Lower leg skin (tissue), 4 donors: ENCODE measurements at regions not wholly inside any gene's neighbourhood (a gene's known extent, or its start where the extent isn't known, plus 50 kb on each side); places are given as distances from the start of the nearest gene placed in this dataset.
"Not testable (repeated sequence)": the region's sequence is repeated elsewhere in the genome, so short reads cannot be mapped to it uniquely, and the experiment has no call there.

Experiments used
- DNase-seq, 2 donors: peaks; one replicate each; pipeline ENCODE4 v3.0.0-alpha.2; 2019; ENCODE audit warnings: low spot score in 2 of 2
- H3K4me3 ChIP-seq: fragments of 200-600 bp; sonication (generic); 2 replicates; pipeline ENCODE4 v1.5.1; 2017; ENCODE audit warnings: mild to moderate bottlenecking, low read depth; ENCODE audit not compliant: poor library complexity, severe bottlenecking
- POLR2A ChIP-seq, 2 donors: fragments of 450-650 bp; IDR thresholded peaks; one replicate each; pipeline ENCODE4 v1.6.1; 2016 to 2017; ENCODE audit warnings: antibody characterized with exemption in 2 of 2, mild to moderate bottlenecking in 1 of 2, moderate library complexity in 1 of 2
- WGBS, 2 donors: methylation state at CpG; one replicate each; pipeline ENCODE4 v1.1.5; 2018; 5-methylcytosine and 5-hydroxymethylcytosine counted together
- intact Hi-C: fragments of 100-400 bp; cut with DNase I; formaldehyde crosslinking; loops from one replicate; pipeline ENCODE4 v1.15.0; 2023; ENCODE audit warnings: low total_unique reads
- TF ChIP-seq, protein P1 (sequence below), 3 donors: fragments of 450-650 bp; IDR thresholded peaks; one replicate each; pipeline ENCODE4 v1.5.1; 2016; ENCODE audit warnings: antibody characterized with exemption in 3 of 3, mild to moderate bottlenecking in 3 of 3, moderate library complexity in 2 of 3

DNA sequence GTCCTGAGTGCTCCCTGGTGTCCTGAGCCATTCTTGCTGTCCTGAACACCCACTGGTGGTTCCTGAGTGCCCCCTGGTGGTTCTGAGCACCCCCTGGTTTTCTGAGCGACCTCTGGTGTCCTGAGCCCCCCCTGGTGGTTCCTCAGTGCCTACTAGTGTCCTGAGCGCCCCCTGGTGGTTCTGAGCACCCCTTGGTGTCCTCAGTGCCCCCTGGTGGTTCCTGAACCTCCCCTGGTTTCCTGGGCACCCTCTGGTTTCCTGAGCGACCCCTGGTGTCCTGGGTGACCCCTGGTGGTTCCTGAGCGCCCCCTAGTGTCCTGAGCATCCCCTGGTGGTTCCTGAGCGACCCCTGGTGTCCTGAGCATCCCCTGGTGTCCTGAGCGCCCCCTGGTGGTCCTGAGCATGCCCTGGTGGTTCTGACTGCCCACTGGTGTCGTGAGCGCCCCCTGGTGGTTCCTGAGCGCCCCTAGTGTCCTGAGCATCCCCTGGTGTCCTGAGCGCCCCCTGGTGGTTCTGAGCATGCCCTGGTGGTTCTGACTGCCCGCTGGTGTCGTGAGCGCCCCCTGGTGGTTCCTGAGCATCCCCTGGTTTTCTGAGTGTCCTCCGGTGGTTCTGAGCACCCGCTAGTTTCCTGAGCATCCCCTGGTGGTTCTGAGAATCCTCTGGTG, 473.1 kb downstream of the TMEM121 start:
- DNase-seq: no peak
- TF ChIP-seq POLR2A (IDR thresholded peaks at IDR 0.05): no peak
- TF ChIP-seq, protein P1, sequence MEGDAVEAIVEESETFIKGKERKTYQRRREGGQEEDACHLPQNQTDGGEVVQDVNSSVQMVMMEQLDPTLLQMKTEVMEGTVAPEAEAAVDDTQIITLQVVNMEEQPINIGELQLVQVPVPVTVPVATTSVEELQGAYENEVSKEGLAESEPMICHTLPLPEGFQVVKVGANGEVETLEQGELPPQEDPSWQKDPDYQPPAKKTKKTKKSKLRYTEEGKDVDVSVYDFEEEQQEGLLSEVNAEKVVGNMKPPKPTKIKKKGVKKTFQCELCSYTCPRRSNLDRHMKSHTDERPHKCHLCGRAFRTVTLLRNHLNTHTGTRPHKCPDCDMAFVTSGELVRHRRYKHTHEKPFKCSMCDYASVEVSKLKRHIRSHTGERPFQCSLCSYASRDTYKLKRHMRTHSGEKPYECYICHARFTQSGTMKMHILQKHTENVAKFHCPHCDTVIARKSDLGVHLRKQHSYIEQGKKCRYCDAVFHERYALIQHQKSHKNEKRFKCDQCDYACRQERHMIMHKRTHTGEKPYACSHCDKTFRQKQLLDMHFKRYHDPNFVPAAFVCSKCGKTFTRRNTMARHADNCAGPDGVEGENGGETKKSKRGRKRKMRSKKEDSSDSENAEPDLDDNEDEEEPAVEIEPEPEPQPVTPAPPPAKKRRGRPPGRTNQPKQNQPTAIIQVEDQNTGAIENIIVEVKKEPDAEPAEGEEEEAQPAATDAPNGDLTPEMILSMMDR (IDR thresholded peaks at IDR 0.05): no peak
- intact Hi-C loops: no loop called here
- 65 to 72% methylated on average over 10 to 12 of the region's 15 CpGs for WGBS, 2 donors
- H3K4me3 ChIP-seq: no peak overlapping the region

DNA sequence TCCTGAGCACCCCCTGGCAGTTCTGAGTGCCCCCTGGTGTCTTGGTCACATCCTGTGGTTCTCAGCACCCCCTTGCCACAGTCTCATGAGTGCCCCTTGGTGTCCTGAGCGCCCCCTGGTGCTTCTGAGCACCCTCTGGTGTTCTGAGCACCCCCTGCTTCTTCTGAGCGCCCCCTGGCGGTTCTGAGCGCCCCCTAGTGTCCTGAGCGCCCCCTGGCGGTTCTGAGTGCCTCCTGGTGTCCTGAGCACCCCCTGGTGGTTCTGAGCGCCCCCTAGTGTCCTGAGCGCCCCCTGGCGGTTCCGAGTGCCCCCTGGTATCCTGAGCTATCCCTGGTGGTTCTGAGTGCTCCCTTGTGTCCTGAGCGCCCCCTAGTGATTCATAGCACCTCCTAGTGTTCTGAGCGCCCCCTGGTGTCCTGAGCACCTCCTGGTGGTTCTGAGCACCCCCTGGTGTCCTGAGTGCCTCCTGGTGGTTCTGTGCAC, 473.7 kb downstream of the TMEM121 start:
- H3K4me3 ChIP-seq, intact Hi-C loops, DNase-seq: not testable (repeated sequence)
- 51 to 67% methylated on average over 1 to 4 of the region's 12 CpGs for WGBS, 2 donors

- WGBS, 2 donors: 83% methylated on average over 1 of the region's 3 CpGs; no CpG with 5 or more reads in 1 of the 2 donors
- intact Hi-C loops, DNase-seq, H3K4me3 ChIP-seq: not testable (repeated sequence)
These were observed 474.9 kb downstream of the TMEM121 start for GRCh38 chr14:106001277-106001676.

DNA sequence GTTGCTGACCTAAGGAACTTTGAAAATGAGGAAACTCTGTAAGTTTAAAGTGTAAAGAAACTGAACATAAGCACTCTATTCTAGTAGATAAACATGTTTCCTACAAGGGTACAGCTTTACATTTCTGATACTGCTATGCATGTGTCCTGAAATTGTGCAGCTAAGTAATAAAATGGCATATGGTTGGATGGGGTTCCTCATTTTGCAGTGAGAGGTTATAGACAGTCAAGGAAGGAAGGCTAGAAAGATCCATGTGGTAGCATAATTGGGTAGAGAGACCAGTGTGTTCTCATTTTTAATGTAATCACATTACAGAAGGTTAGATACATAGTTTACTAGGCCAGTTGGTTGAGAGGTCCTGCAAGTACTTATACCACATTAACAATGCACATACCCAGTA, 477.0 kb downstream of the TMEM121 start:
- no peak overlapping the region for H3K4me3 ChIP-seq
- no peak for DNase-seq
- intact Hi-C loops: no loop called here
- TF ChIP-seq, protein P1 (IDR thresholded peaks at IDR 0.05): no peak
- no peak for TF ChIP-seq POLR2A (IDR thresholded peaks at IDR 0.05)

DNA sequence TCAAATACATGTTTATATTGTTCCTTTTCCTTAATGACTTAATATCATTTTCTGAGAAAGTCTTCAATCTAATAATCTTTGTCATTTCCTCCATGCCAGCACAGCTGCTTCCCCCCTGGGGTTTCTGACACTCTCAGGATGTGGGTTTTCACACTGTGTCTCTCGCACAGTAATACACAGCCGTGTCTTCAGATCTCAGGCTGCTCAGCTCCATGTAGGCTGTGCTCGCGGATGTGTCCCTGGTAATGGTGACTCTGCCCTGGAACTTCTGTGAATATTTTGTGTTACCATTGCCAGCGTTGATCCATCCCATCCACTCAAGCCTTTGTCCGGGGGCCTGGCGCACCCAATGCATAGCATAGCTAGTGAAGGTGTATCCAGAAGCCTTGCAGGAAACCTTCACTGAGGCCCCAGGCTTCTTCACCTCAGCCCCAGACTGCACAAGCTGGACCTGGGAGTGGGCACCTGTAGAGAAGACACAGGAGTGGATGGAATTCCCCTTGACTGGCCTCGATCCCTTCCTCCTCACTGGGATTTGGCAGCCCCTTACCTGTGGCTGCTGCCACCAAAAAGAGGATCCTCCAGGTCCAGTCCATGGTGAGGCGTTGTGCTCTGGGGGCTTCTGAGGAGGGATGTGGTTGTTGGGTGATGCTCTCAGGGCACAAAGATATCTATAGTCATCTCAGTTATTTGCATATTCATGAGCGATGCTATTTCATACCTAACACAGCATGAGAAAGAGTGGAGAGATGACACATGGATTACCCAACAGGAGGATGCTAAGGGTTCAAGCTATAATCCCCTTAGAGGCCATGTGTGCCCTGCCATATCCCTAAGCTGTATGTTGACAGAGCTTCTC, 478.8 kb downstream of the TMEM121 start:
- DNase-seq, H3K4me3 ChIP-seq, intact Hi-C loops: not testable (repeated sequence)
- WGBS, 2 donors: 49 to 68% methylated on average over 8 to 9 of the region's 10 CpGs

DNA sequence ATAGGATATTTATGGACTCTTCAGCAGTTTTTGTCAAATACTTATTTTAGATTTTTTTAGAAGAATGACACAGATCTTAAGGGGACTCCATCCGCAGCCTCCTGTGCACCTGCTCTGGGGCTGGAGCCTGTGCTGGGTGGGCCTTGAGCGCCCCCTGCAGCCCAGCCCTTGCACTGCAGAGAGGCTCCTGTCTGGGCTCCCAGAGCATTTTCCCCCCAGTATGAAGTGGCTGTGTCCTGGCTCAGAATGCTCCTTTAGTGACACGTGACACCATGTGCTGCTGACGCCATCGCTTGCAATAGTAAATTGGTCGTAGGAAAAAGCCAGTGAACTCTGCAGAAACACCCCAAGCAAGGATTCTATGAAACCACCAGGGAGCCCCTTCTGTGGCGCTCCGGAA, 479.7 kb downstream of the TMEM121 start:
- WGBS, 2 donors: 41 to 57% methylated on average over 7 to 8 of the region's 8 CpGs
- DNase-seq, intact Hi-C loops, H3K4me3 ChIP-seq: not testable (repeated sequence)

- 71 to 83% methylated on average over 5 to 9 of the region's 10 CpGs for WGBS, 2 donors
- H3K4me3 ChIP-seq, intact Hi-C loops, DNase-seq: not testable (repeated sequence)
These were observed 480.3 kb downstream of the TMEM121 start for GRCh38 chr14:106006716-106007115.

DNA sequence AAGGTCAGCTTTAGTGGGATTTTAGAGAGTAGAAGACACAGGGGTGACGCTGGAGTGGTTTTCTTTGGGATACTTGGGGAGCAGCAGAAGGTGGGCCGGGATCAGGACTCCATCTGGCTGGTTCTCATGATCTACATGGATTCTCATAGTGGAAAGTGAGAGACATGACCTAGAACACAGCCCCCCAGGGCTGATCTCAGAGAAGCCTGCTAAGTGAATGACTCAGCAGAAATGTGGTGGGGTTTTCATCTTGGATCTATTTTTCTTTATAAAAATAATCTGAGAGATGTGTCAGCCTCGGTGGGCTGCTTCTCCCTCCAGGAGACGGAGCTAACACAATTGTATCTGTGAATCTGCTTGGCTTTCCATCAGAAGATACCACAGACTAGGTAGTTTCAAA, 484.4 kb downstream of the TMEM121 start:
- 55 to 61% methylated on average over 4 of the region's 4 CpGs for WGBS, 2 donors
- DNase-seq: no peak
- intact Hi-C loops: no loop called here
- TF ChIP-seq, protein P1 (IDR thresholded peaks at IDR 0.05): no peak
- no peak for TF ChIP-seq POLR2A (IDR thresholded peaks at IDR 0.05)
- H3K4me3 ChIP-seq: no peak overlapping the region

GRCh38 chr14:106011631-106012360, 485.4 kb downstream of the TMEM121 start:
- intact Hi-C loops, DNase-seq, H3K4me3 ChIP-seq: not testable (repeated sequence)
- WGBS, 2 donors: 14 to 33% methylated on average over 7 to 22 of the region's 22 CpGs

DNA sequence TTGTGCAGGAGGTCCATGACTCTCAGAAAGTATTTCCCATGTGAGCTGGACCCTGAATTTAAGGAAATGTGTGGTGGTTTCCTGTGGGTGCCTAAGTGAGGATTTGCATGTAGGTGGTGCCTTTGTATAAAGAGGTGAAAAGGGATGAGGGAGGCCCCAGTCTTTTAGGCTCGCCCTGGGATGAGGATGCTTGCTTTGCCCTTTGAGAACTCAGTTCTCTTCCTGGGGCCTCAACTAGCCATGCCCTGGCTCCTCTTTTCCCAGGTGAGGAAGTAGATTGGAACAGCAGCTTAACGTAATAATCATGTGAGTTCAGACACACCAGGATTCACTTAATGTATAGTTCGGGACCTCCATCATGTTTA, 486.0 kb downstream of the TMEM121 start:
- 79 to 90% methylated on average over 2 to 3 of the region's 3 CpGs for WGBS, 2 donors
- intact Hi-C loops, H3K4me3 ChIP-seq, DNase-seq: not testable (repeated sequence)
